ENCODE measurements at regions not wholly inside any gene's neighbourhood (a gene's known extent, or its start where the extent isn't known, plus 50 kb on each side); places are given as distances from the start of the nearest gene placed in this dataset.

GRCh38 chr6:102387326-102388033 lies 994.0 kb downstream of the GRIK2 start:
- no peaks in the 10 kb centered on the region for H3K36me3 ChIP-seq (ENCODE audit: control insufficient read depth, insufficient read depth, low read length)
- no peak for TF ChIP-seq CTCF (IDR thresholded peaks at IDR 0.05; ENCODE audit: insufficient read depth, low read length, poor library complexity, severe bottlenecking)
- H3K27me3 ChIP-seq (replicated peaks; ENCODE audit: control insufficient read depth, insufficient read depth, low read length) = no peaks in the 10 kb centered on the region
- no peak for DNase-seq (ENCODE audit: extremely low read depth, insufficient read length)
- H3K4me3 ChIP-seq (replicated peaks; ENCODE audit: low read depth, low read length) = no peak overlapping the region

- no peak for TF ChIP-seq CTCF (IDR thresholded peaks at IDR 0.05; ENCODE audit: insufficient read depth, low read length, poor library complexity, severe bottlenecking)
Measured at GRCh38 chr6:102381203-102381602, 987.7 kb downstream of the GRIK2 start.

GRCh38 chr6:102356170-102356569 lies 962.7 kb downstream of the GRIK2 start:
- no peak overlapping the region for H3K4me3 ChIP-seq (replicated peaks; ENCODE audit: low read depth, low read length)
- no peak for TF ChIP-seq CTCF (IDR thresholded peaks at IDR 0.05; ENCODE audit: insufficient read depth, low read length, poor library complexity, severe bottlenecking)
- no peak for DNase-seq (ENCODE audit: extremely low read depth, insufficient read length)
- H3K36me3 ChIP-seq (ENCODE audit: control insufficient read depth, insufficient read depth, low read length) = no peaks in the 10 kb centered on the region
- H3K27me3 ChIP-seq (replicated peaks; ENCODE audit: control insufficient read depth, insufficient read depth, low read length) = no peaks in the 10 kb centered on the region

More at GRCh38 chr6:102381203-102381602, 987.7 kb downstream of the GRIK2 start:
- no peaks in the 10 kb centered on the region for H3K36me3 ChIP-seq (ENCODE audit: control insufficient read depth, insufficient read depth, low read length)
- H3K4me3 ChIP-seq (replicated peaks; ENCODE audit: low read depth, low read length) = no peak overlapping the region
- DNase-seq (ENCODE audit: extremely low read depth, insufficient read length) = no peak
- no peaks in the 10 kb centered on the region for H3K27me3 ChIP-seq (replicated peaks; ENCODE audit: control insufficient read depth, insufficient read depth, low read length)

- Histone ChIP-seq H3K4me3 (replicated peaks; ENCODE audit: low read depth, low read length) (no peak overlapping the region), H3K36me3 (ENCODE audit: control insufficient read depth, insufficient read depth, low read length) (no peaks in the 10 kb centered on the region), H3K27me3 (replicated peaks; ENCODE audit: control insufficient read depth, insufficient read depth, low read length) (no peaks in the 10 kb centered on the region)
- TF ChIP-seq CTCF (IDR thresholded peaks at IDR 0.05; ENCODE audit: insufficient read depth, low read length, poor library complexity, severe bottlenecking) = no peak
- no peak for DNase-seq (ENCODE audit: extremely low read depth, insufficient read length)
Measured at GRCh38 chr6:102355578-102355977, 962.1 kb downstream of the GRIK2 start.

GRCh38 chr6:102352552-102352951 lies 959.0 kb downstream of the GRIK2 start:
- no peak for TF ChIP-seq CTCF (IDR thresholded peaks at IDR 0.05; ENCODE audit: insufficient read depth, low read length, poor library complexity, severe bottlenecking)
- DNase-seq (ENCODE audit: extremely low read depth, insufficient read length) = no peak
- Histone ChIP-seq H3K36me3 (ENCODE audit: control insufficient read depth, insufficient read depth, low read length) (no peaks in the 10 kb centered on the region), H3K27me3 (replicated peaks; ENCODE audit: control insufficient read depth, insufficient read depth, low read length) (no peaks in the 10 kb centered on the region), H3K4me3 (replicated peaks; ENCODE audit: low read depth, low read length) (no peak overlapping the region)

- Histone ChIP-seq H3K4me3 (replicated peaks; ENCODE audit: low read depth, low read length) (no peak overlapping the region), H3K36me3 (ENCODE audit: control insufficient read depth, insufficient read depth, low read length) (no peaks in the 10 kb centered on the region), H3K27me3 (replicated peaks; ENCODE audit: control insufficient read depth, insufficient read depth, low read length) (no peaks in the 10 kb centered on the region)
- DNase-seq (ENCODE audit: extremely low read depth, insufficient read length) = no peak
- no peak for TF ChIP-seq CTCF (IDR thresholded peaks at IDR 0.05; ENCODE audit: insufficient read depth, low read length, poor library complexity, severe bottlenecking)
Measured at GRCh38 chr6:102344769-102345168, 951.3 kb downstream of the GRIK2 start.
